H9 (cell line): ENCODE measurements at regions not wholly inside any gene's neighbourhood (a gene's known extent, or its start where the extent isn't known, plus 50 kb on each side); places are given as distances from the start of the nearest gene placed in this dataset.
A peak's percentile ranks its signal among the peaks of the same experiment; 100 is the strongest.

ENCODE experiments used
- DNase-seq: peaks from one replicate; pipeline ENCODE4 v3.0.0-alpha.2; 2017
- H2AFZ ChIP-seq: one replicate; pipeline ENCODE4 v1.6.1; 2013; ENCODE audit warnings: mild to moderate bottlenecking, low read length, control low read depth, moderate library complexity
- H2AK5ac ChIP-seq: 2 replicates; pipeline ENCODE4 v1.6.1; 2013; ENCODE audit warnings: low read length, control low read depth, mixed read lengths; ENCODE audit not compliant: insufficient read length
- H2BK120ac ChIP-seq: one replicate; pipeline ENCODE4 v1.6.1; 2013; ENCODE audit warnings: low read depth, mild to moderate bottlenecking, low read length, control low read depth, inconsistent platforms; ENCODE audit not compliant: poor library complexity, severe bottlenecking
- H2BK12ac ChIP-seq: 2 replicates; pipeline ENCODE4 v1.6.1; 2013; ENCODE audit warnings: low read length, control low read depth, mixed read lengths, low read depth; ENCODE audit not compliant: insufficient read length
- H2BK15ac ChIP-seq: 2 replicates; pipeline ENCODE4 v1.6.1; 2013; ENCODE audit warnings: low read depth, low read length, control low read depth
- H2BK20ac ChIP-seq: one replicate; pipeline ENCODE4 v1.6.1; 2013; ENCODE audit warnings: low read depth, mild to moderate bottlenecking, low read length, control low read depth, inconsistent platforms; ENCODE audit not compliant: poor library complexity, severe bottlenecking
- H2BK5ac ChIP-seq: 2 replicates; pipeline ENCODE4 v1.6.1; 2013; ENCODE audit warnings: low read length, control low read depth, mixed read lengths; ENCODE audit not compliant: insufficient read length
- H3K14ac ChIP-seq: 2 replicates; pipeline ENCODE4 v1.6.1; 2013; ENCODE audit warnings: low read length, control low read depth; ENCODE audit not compliant: insufficient read depth
- H3K18ac ChIP-seq: 2 replicates; pipeline ENCODE4 v1.6.1; 2013; ENCODE audit warnings: low read depth, mild to moderate bottlenecking, mixed read lengths, low read length, control low read depth; ENCODE audit not compliant: insufficient read length
- H3K23ac ChIP-seq: 2 replicates; pipeline ENCODE4 v1.6.1; 2013; ENCODE audit warnings: low read length, control low read depth, mixed read lengths, low read depth; ENCODE audit not compliant: insufficient read length
- H3K23me2 ChIP-seq: 2 replicates; pipeline ENCODE4 v1.6.1; 2013; ENCODE audit warnings: low read depth, mild to moderate bottlenecking, mixed read lengths, low read length, control low read depth; ENCODE audit not compliant: insufficient read length, poor library complexity, severe bottlenecking
- H3K27ac ChIP-seq: 2 replicates; pipeline ENCODE4 v1.5.1; 2013; ENCODE audit warnings: low read length, control low read depth, mixed read lengths, low read depth; ENCODE audit not compliant: insufficient read length
- H3K27me3 ChIP-seq: 2 replicates; pipeline ENCODE4 v1.6.1; 2013; ENCODE audit warnings: low read length, control low read depth, inconsistent platforms; ENCODE audit not compliant: insufficient read depth
- H3K4ac ChIP-seq: 2 replicates; pipeline ENCODE4 v1.6.1; 2013; ENCODE audit warnings: low read depth, mild to moderate bottlenecking, control low read depth, inconsistent platforms, low read length, moderate library complexity
- H3K4me1 ChIP-seq: 2 replicates; pipeline ENCODE4 v1.6.1; 2013; ENCODE audit warnings: low read length, control low read depth, inconsistent platforms; ENCODE audit not compliant: insufficient read depth
- H3K4me2 ChIP-seq: 2 replicates; pipeline ENCODE4 v1.6.1; 2013; ENCODE audit warnings: low read length, control low read depth, mixed read lengths; ENCODE audit not compliant: insufficient read length, insufficient read depth
- H3K56ac ChIP-seq: 2 replicates; pipeline ENCODE4 v1.6.1; 2013; ENCODE audit warnings: low read depth, mild to moderate bottlenecking, mixed read lengths, low read length, control low read depth; ENCODE audit not compliant: insufficient read length
- H3K79me1 ChIP-seq: 2 replicates; pipeline ENCODE4 v1.6.1; 2013; ENCODE audit warnings: low read depth, mild to moderate bottlenecking, moderate library complexity, low read length, control low read depth, inconsistent platforms; ENCODE audit not compliant: insufficient read depth, poor library complexity, severe bottlenecking
- H3K79me2 ChIP-seq: 2 replicates; pipeline ENCODE4 v1.6.1; 2013; ENCODE audit warnings: low read length, control low read depth, inconsistent platforms; ENCODE audit not compliant: insufficient read depth
- H3K9ac ChIP-seq: 2 replicates; pipeline ENCODE4 v1.6.1; 2013; ENCODE audit warnings: low read length, control low read depth, mixed read lengths; ENCODE audit not compliant: insufficient read length; ENCODE audit errors: extremely low read depth
- H3K9me3 ChIP-seq: one replicate; pipeline ENCODE4 v1.6.1; 2013; ENCODE audit warnings: low read depth, low read length, inconsistent platforms; ENCODE audit not compliant: control insufficient read depth
- H3T11ph ChIP-seq: one replicate; pipeline ENCODE4 v1.6.1; 2013; ENCODE audit warnings: mild to moderate bottlenecking, low read length, control low read depth, inconsistent platforms
- H4K20me1 ChIP-seq: one replicate; pipeline ENCODE4 v1.6.1; 2013; ENCODE audit not compliant: control insufficient read depth, insufficient read length, insufficient read depth
- H4K5ac ChIP-seq: 2 replicates; pipeline ENCODE4 v1.6.1; 2013; ENCODE audit warnings: low read depth, mild to moderate bottlenecking, mixed read lengths, low read length, control low read depth; ENCODE audit not compliant: insufficient read length
- H4K8ac ChIP-seq: replicated peaks from 2 replicates; pipeline ENCODE4 v1.6.1; 2013; ENCODE audit warnings: low read length, control low read depth, mixed read lengths, low read depth; ENCODE audit not compliant: insufficient read length
- H4K91ac ChIP-seq: 2 replicates; pipeline ENCODE4 v1.6.1; 2013; ENCODE audit warnings: low read depth, mild to moderate bottlenecking, moderate library complexity, mixed read lengths, low read length, control low read depth; ENCODE audit not compliant: insufficient read length
- H3K27ac Mint-ChIP-seq, 3 experiments: 2 replicates in 2 of 3; 3 replicates in 1 of 3; pipeline ENCODE4 v1.8.0; 2020 to 2021; ENCODE audit warnings: mixed read lengths in 3 of 3, mild to moderate bottlenecking in 1 of 3, moderate library complexity in 1 of 3
- H3K27me3 Mint-ChIP-seq: 2 replicates; pipeline ENCODE4 v1.8.0; 2021; ENCODE audit warnings: low read depth, mild to moderate bottlenecking, moderate library complexity, mixed read lengths
- H3K36me3 Mint-ChIP-seq, 3 experiments: 2 replicates in 2 of 3; 3 replicates in 1 of 3; pipeline ENCODE4 v1.8.0; 2020 to 2021; ENCODE audit warnings: low read depth in 3 of 3, mixed read lengths in 3 of 3; ENCODE audit not compliant: insufficient read depth in 1 of 3
- H3K4me1 Mint-ChIP-seq, 2 experiments: 2 replicates each; pipeline ENCODE4 v1.8.0; 2020; ENCODE audit warnings: mixed read lengths in 2 of 2
- H3K4me3 Mint-ChIP-seq, 2 experiments: 2 replicates in 1 of 2; 3 replicates in 1 of 2; pipeline ENCODE4 v1.8.0; 2020 to 2021; ENCODE audit warnings: mild to moderate bottlenecking in 2 of 2, mixed read lengths in 2 of 2, moderate library complexity in 1 of 2
- H3K9me3 Mint-ChIP-seq, 2 experiments: 2 replicates in 1 of 2; 3 replicates in 1 of 2; pipeline ENCODE4 v1.8.0; 2020; ENCODE audit warnings: mild to moderate bottlenecking in 2 of 2, mixed read lengths in 2 of 2, moderate library complexity in 1 of 2
- WGBS: extraction: QIAGEN DNeasy Blood & Tissue Kit; methylation state at CpG from one replicate; pipeline ENCODE4 v1.1.7; 2013; ENCODE audit warnings: missing lambda C conversion rate, low lambda C conversion rate, mixed read lengths; ENCODE audit not compliant: insufficient read length; ENCODE audit errors: extremely low coverage; 5-methylcytosine and 5-hydroxymethylcytosine counted together
- TF ChIP-seq, protein P1 (sequence below): fragments of 200-600 bp; sonication (generic); conservative IDR thresholded peaks from 3 replicates; pipeline ENCODE4 v1.8.0; 2021; ENCODE audit warnings: antibody characterized with exemption, mild to moderate bottlenecking

DNA sequence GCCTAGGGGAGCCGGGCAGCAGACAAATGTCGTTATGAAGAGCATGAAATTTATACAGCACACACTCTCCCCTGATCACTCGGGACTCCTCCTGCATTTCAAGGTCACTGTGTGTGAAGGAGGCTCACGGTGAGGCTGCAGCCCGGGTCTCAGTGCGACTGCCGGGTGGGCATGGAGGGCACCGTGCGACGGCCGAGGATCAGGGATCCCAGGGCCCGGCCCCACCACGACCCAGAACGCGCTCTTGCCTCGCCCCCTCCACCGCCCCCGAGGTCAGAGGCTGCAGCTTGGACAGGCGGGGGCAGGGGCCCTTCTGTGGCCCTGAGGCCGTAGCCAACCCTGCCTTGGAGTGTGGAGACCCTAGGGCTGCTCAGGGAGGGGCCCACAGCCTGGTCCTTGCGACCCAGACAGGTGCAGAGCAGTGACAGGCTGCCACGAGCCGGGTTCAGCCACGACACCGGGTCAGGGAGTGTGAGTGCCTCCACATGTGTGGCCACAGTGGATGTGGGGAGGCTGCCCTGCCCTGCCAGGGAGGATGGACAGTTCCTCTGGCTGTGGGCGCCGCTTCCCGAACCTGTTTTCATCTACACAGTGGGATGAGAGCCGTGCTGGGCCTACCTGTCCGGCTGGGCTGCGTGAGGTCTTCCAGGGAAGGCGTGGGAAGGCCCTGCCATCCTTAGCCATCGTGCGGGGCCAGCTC lies 89.3 kb upstream of the NKX1-1 start:
- H3K56ac ChIP-seq: no peak overlapping the region
- H3K4me2 ChIP-seq: no peak overlapping the region
- H3K14ac ChIP-seq: no peak overlapping the region
- no peak overlapping the region for H2BK5ac ChIP-seq
- no peak overlapping the region for H2BK20ac ChIP-seq
- H4K20me1 ChIP-seq: no peaks in the 10 kb centered on the region
- H3K9me3 ChIP-seq: no peaks in the 10 kb centered on the region
- H3K79me1 ChIP-seq: no peaks in the 10 kb centered on the region
- Mint-ChIP-seq H3K27me3 (peaks cover 2% of the 10 kb centered on the region; the same call in 1 of the 2 replicates), H3K27ac (no peak overlapping the region), H3K36me3 (peaks cover 0 to 2% (median 0%) of the 10 kb centered on the region in 3 experiments; a peak in 1 of 7 replicates), H3K4me1 (no peaks in the 10 kb centered on the region), H3K4me3 (peak overlapping the region in 1 of 2 experiments; percentile 6; a peak in 2 of 5 replicates), H3K9me3 (no peaks in the 10 kb centered on the region)
- no peak for DNase-seq
- no peak overlapping the region for H4K8ac ChIP-seq
- H3K27ac ChIP-seq: no peak overlapping the region
- no peak overlapping the region for H2BK12ac ChIP-seq
- H4K5ac ChIP-seq: no peak overlapping the region
- H2BK120ac ChIP-seq: no peak overlapping the region
- H3K79me2 ChIP-seq: no peaks in the 10 kb centered on the region
- H3K27me3 ChIP-seq: no peaks in the 10 kb centered on the region
- no peak overlapping the region for H3K18ac ChIP-seq
- H3K4me1 ChIP-seq: no peaks in the 10 kb centered on the region
- H3K9ac ChIP-seq: no peak overlapping the region
- H3K23me2 ChIP-seq: no peaks in the 10 kb centered on the region
- no peak overlapping the region for H2AK5ac ChIP-seq
- H2AFZ ChIP-seq: no peak overlapping the region
- H2BK15ac ChIP-seq: no peak overlapping the region
- no peak overlapping the region for H3T11ph ChIP-seq
- H3K23ac ChIP-seq: no peak overlapping the region
- TF ChIP-seq, protein P1, sequence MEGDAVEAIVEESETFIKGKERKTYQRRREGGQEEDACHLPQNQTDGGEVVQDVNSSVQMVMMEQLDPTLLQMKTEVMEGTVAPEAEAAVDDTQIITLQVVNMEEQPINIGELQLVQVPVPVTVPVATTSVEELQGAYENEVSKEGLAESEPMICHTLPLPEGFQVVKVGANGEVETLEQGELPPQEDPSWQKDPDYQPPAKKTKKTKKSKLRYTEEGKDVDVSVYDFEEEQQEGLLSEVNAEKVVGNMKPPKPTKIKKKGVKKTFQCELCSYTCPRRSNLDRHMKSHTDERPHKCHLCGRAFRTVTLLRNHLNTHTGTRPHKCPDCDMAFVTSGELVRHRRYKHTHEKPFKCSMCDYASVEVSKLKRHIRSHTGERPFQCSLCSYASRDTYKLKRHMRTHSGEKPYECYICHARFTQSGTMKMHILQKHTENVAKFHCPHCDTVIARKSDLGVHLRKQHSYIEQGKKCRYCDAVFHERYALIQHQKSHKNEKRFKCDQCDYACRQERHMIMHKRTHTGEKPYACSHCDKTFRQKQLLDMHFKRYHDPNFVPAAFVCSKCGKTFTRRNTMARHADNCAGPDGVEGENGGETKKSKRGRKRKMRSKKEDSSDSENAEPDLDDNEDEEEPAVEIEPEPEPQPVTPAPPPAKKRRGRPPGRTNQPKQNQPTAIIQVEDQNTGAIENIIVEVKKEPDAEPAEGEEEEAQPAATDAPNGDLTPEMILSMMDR: no peak
- no peak overlapping the region for H4K91ac ChIP-seq
- no CpG with 5 or more reads among the region's 34 CpGs for WGBS
- H3K4ac ChIP-seq: no peak overlapping the region
